GM12865 (cell line): ENCODE measurements at regions not wholly inside any gene's neighbourhood (a gene's known extent, or its start where the extent isn't known, plus 50 kb on each side); places are given as distances from the start of the nearest gene placed in this dataset.

ENCODE experiments used
- DNase-seq: peaks from one replicate; pipeline ENCODE4 v3.0.0; 2010; ENCODE audit warnings: low read depth
- H3K4me3 ChIP-seq: 2 replicates; pipeline ENCODE4 v1.5.1; 2011; ENCODE audit warnings: mild to moderate bottlenecking, low read depth, low read length, control low read depth
- TF ChIP-seq, protein P1 (sequence below): IDR thresholded peaks from 2 replicates; pipeline ENCODE4 v1.5.1; 2011; ENCODE audit warnings: low read length, control low read depth, low read depth, inconsistent platforms; ENCODE audit not compliant: insufficient read depth; ENCODE audit errors: missing control alignments

DNA sequence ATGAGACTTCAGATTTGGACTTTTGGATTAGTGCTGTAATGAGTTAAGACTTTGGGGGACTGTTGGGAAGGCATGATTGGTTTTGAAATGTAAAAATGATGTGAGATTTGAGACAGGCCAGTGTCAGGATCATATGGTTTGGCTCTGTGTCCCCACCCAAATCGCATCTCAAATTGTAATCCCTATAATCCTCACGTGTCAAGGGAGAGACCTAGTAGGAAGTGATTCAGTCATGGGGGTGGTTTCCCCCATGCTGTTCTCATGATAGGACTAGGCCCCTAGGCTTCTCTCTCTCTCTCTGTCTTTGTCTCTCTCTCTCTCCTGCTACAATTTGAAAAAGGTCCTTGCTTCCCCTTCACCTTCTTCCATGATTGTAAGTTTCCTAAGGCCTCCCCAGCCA, 473.3 kb upstream of the CD180 start:
- TF ChIP-seq, protein P1, sequence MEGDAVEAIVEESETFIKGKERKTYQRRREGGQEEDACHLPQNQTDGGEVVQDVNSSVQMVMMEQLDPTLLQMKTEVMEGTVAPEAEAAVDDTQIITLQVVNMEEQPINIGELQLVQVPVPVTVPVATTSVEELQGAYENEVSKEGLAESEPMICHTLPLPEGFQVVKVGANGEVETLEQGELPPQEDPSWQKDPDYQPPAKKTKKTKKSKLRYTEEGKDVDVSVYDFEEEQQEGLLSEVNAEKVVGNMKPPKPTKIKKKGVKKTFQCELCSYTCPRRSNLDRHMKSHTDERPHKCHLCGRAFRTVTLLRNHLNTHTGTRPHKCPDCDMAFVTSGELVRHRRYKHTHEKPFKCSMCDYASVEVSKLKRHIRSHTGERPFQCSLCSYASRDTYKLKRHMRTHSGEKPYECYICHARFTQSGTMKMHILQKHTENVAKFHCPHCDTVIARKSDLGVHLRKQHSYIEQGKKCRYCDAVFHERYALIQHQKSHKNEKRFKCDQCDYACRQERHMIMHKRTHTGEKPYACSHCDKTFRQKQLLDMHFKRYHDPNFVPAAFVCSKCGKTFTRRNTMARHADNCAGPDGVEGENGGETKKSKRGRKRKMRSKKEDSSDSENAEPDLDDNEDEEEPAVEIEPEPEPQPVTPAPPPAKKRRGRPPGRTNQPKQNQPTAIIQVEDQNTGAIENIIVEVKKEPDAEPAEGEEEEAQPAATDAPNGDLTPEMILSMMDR = no peak
- H3K4me3 ChIP-seq = no peak overlapping the region
- no peak for DNase-seq

DNA sequence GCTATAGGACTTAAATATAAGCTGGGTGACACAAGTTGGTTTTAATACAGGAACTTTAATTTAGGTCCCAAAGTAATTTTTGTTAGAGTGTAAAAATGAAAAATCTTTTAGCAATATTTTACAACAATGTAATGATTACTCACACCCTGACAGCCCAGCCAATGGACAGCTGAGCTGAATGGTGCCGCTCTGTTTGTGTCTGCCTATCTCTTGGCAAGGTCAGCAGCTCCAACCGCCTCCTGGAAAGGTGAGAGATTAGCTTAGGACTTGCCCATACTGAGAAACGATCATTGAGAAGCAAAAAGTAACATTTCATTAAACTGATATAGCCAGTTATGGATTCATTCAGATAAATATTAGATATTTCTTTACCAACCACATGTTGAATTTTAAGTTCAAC, 463.6 kb upstream of the CD180 start:
- TF ChIP-seq, protein P1 = no peak
- DNase-seq = no peak

DNA sequence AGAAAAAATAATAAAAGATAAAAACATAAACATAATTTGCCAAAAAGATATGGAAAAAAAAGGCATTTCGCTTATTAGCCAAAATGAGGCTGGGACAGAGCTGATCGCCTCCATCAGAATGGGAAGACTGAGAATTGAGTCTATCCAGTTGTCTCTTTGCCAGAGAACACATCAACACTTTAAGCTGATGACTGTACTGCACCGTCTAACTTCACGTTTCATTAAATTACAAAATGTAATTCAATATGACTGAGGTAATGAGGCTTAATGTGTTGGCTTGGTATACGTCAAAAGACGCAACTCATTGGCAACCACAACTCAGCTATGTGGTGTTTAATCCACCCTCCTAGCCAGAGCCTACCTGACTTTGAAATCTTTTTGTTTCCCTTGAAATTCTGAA, 462.7 kb upstream of the CD180 start:
- no peak overlapping the region for H3K4me3 ChIP-seq
- TF ChIP-seq, protein P1 = no peak
- DNase-seq = no peak

More for the DNA sequence above, 463.6 kb upstream of the CD180 start:
- H3K4me3 ChIP-seq = no peak overlapping the region

DNA sequence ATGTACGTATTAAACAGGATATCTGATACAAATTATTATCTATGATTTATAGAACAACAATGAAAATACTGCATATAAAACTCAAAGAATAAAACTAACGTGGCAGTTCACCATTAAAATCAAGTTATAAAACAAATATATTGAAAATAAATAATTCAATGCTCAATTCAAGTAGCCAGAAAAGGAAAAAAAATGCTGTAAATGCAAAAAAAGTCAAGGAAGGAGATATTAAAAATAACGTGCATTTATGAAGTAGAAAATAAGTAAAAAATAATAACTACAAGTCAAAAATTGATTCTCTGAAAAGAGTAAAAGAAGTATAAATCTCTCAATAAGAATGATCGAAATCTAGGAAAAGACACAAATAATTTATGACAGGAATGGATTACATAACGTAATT, 460.5 kb upstream of the CD180 start:
- TF ChIP-seq, protein P1 = no peak
- no peak overlapping the region for H3K4me3 ChIP-seq
- DNase-seq = no peak

DNA sequence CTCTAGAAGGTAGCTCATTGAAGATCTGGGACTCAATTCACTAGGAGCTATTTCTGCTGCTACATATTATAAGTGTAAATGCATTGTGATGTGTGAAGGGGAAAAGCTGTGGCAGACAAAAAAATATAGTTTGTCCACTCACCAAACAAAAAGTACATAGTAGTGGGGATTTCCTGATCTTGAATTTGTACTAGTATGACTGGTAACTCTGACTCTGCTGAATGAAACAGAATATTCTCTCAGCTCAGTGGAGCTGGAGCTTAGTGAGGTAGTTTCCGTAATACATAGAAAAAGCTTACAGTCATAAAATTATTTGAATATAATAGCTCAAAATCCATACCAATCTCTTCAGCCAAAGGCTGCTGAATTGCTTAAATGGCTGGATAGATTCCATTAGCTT, 455.6 kb upstream of the CD180 start:
- TF ChIP-seq, protein P1 = no peak
- DNase-seq = peak; percentile 48
- no peak overlapping the region for H3K4me3 ChIP-seq

DNA sequence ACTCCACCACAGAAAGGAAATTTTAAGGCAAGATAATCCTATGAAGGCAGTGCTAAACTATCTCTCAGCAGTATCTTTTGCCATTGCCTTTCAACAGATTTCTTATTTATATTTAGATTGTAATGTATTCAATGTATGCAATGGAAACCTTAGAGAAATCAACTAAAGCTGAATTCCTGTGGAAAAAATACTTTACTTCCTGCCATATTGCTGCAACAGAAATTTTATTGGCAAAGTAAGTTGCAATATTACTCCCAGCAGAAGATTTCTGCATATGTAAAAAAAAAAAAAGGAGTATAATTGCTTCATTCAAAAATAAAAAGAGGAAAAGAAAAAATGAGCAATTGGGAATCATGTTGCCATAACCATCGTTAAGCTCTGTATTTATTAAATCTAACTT, 454.6 kb upstream of the CD180 start:
- TF ChIP-seq, protein P1 = no peak
- no peak overlapping the region for H3K4me3 ChIP-seq
- DNase-seq = no peak

DNA sequence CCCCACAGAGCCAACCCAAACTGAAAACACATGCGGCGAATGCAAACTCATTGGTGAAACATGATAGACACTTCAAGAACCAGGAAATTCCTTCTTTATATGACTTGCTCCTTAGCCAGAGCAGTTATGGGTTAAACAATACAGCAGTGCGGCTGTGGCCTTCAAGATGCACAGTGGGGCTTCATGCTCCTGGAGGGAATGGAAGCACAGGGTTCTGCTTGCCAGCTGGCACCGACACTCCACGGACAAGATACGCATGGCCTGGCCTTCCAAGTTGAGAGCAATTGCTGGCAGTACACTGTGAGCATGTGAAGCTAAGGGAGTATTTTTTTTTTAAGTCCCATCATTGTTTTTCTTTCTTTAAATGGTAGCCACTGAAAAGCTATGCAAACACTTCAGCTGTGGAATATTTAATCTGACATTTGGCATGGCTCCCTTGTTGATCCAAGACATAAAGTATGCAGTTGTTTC, 451.6 kb upstream of the CD180 start:
- TF ChIP-seq, protein P1 = no peak
- no peak overlapping the region for H3K4me3 ChIP-seq
- no peak for DNase-seq
